ENCODE measurements at regions not wholly inside any gene's neighbourhood (a gene's known extent, or its start where the extent isn't known, plus 50 kb on each side); places are given as distances from the start of the nearest gene placed in this dataset.

GRCh38 chr1:22369294-22370189, 82.1 kb upstream of the ZBTB40 start:
- no peak overlapping the region for H3K4me3 Mint-ChIP-seq
- POLR2A ChIA-PET (ENCODE audit: partially characterized antibody): no interaction called here
- CTCF ChIA-PET (ENCODE audit: partially characterized antibody): no interaction called here
- intact Hi-C loops (cut with micrococcal nuclease): no loop called here
- H3K36me3 Mint-ChIP-seq: peaks cover 0 to 3% of the 10 kb centered on the region in 2 donors
- no peak for DNase-seq
- H3K4me1 ChIP-seq (ENCODE audit: insufficient read depth, low read length): no peaks in the 10 kb centered on the region
- H3K9me3 ChIP-seq (ENCODE audit: control insufficient read depth in 1 of 2, low read length in 2 of 2): no peaks in the 10 kb centered on the region
- no peaks in the 10 kb centered on the region for H3K27me3 ChIP-seq (ENCODE audit: insufficient read depth, low read length)
- H3K36me3 ChIP-seq (ENCODE audit: insufficient read depth, low read length): no peaks in the 10 kb centered on the region
- H3K27me3 Mint-ChIP-seq: peaks cover 14 to 16% of the 10 kb centered on the region in 2 donors
- no peak overlapping the region for H3K27ac Mint-ChIP-seq
- no peaks in the 10 kb centered on the region for H3K4me1 Mint-ChIP-seq
- no peak overlapping the region for H3K4me3 ChIP-seq (ENCODE audit: low read length in 2 of 2)
- H3K27ac ChIP-seq (ENCODE audit: low read depth, low read length): no peak overlapping the region
- H3K9me3 Mint-ChIP-seq: peaks cover 0 to 11% (median 3%) of the 10 kb centered on the region in 8 donors

- ChIA-PET POLR2A (ENCODE audit: partially characterized antibody) (no interaction called here), CTCF (ENCODE audit: partially characterized antibody) (no interaction called here)
- no peaks in the 10 kb centered on the region for H3K4me1 ChIP-seq (ENCODE audit: insufficient read depth, low read length)
- no peak for DNase-seq
- Mint-ChIP-seq H3K4me1 (no peaks in the 10 kb centered on the region), H3K27me3 (peaks cover 9 to 16% of the 10 kb centered on the region in 2 donors), H3K4me3 (no peak overlapping the region), H3K36me3 (peaks cover 0 to 3% of the 10 kb centered on the region in 2 donors), H3K9me3 (peaks cover 0 to 11% (median 3%) of the 10 kb centered on the region in 8 donors), H3K27ac (no peak overlapping the region)
- no peaks in the 10 kb centered on the region for H3K27me3 ChIP-seq (ENCODE audit: insufficient read depth, low read length)
- no peak overlapping the region for H3K4me3 ChIP-seq (ENCODE audit: low read length in 2 of 2)
- H3K36me3 ChIP-seq (ENCODE audit: insufficient read depth, low read length): no peaks in the 10 kb centered on the region
- H3K27ac ChIP-seq (ENCODE audit: low read depth, low read length): no peak overlapping the region
- intact Hi-C loops (cut with micrococcal nuclease): no loop called here
- no peaks in the 10 kb centered on the region for H3K9me3 ChIP-seq (ENCODE audit: control insufficient read depth in 1 of 2, low read length in 2 of 2)
These were observed 81.5 kb upstream of the ZBTB40 start for GRCh38 chr1:22370190-22370498.

GRCh38 chr1:22371408-22371807, 80.2 kb upstream of the ZBTB40 start:
- Mint-ChIP-seq H3K36me3 (peaks cover 0 to 3% of the 10 kb centered on the region in 2 donors), H3K4me1 (no peaks in the 10 kb centered on the region), H3K9me3 (peaks cover 0 to 11% (median 3%) of the 10 kb centered on the region in 8 donors), H3K27ac (no peak overlapping the region), H3K4me3 (no peak overlapping the region), H3K27me3 (peaks cover 10% of the 10 kb centered on the region in 2 donors)
- no peaks in the 10 kb centered on the region for H3K4me1 ChIP-seq (ENCODE audit: insufficient read depth, low read length)
- H3K4me3 ChIP-seq (ENCODE audit: low read length in 2 of 2): no peak overlapping the region
- no peak for DNase-seq
- no peaks in the 10 kb centered on the region for H3K36me3 ChIP-seq (ENCODE audit: insufficient read depth, low read length)
- H3K9me3 ChIP-seq (ENCODE audit: control insufficient read depth in 1 of 2, low read length in 2 of 2): no peaks in the 10 kb centered on the region
- ChIA-PET POLR2A (ENCODE audit: partially characterized antibody) (no interaction called here), CTCF (ENCODE audit: partially characterized antibody) (no interaction called here)
- no peak overlapping the region for H3K27ac ChIP-seq (ENCODE audit: low read depth, low read length)
- H3K27me3 ChIP-seq (ENCODE audit: insufficient read depth, low read length): no peaks in the 10 kb centered on the region
- intact Hi-C loops (cut with micrococcal nuclease): no loop called here

GRCh38 chr1:22373252-22373651, 78.4 kb upstream of the ZBTB40 start:
- Histone ChIP-seq H3K4me3 (ENCODE audit: low read length in 2 of 2) (no peak overlapping the region), H3K27ac (ENCODE audit: low read depth, low read length) (no peak overlapping the region), H3K9me3 (ENCODE audit: control insufficient read depth in 1 of 2, low read length in 2 of 2) (no peaks in the 10 kb centered on the region), H3K27me3 (ENCODE audit: insufficient read depth, low read length) (no peaks in the 10 kb centered on the region), H3K36me3 (ENCODE audit: insufficient read depth, low read length) (no peaks in the 10 kb centered on the region), H3K4me1 (ENCODE audit: insufficient read depth, low read length) (no peaks in the 10 kb centered on the region)
- Mint-ChIP-seq H3K4me3 (no peak overlapping the region), H3K36me3 (peaks cover 0 to 3% of the 10 kb centered on the region in 2 donors), H3K9me3 (peaks cover 0 to 11% (median 3%) of the 10 kb centered on the region in 8 donors), H3K27me3 (peaks cover 6% of the 10 kb centered on the region in 2 donors), H3K4me1 (no peaks in the 10 kb centered on the region), H3K27ac (no peak overlapping the region)
- no peak for DNase-seq
- POLR2A ChIA-PET (ENCODE audit: partially characterized antibody): no interaction called here
- intact Hi-C loops (cut with micrococcal nuclease): no loop called here
- CTCF ChIA-PET (ENCODE audit: partially characterized antibody): no interaction called here

GRCh38 chr1:22374001-22374400, 77.7 kb upstream of the ZBTB40 start:
- Histone ChIP-seq H3K9me3 (ENCODE audit: control insufficient read depth in 1 of 2, low read length in 2 of 2) (no peaks in the 10 kb centered on the region), H3K27ac (ENCODE audit: low read depth, low read length) (no peak overlapping the region), H3K4me1 (ENCODE audit: insufficient read depth, low read length) (no peaks in the 10 kb centered on the region), H3K27me3 (ENCODE audit: insufficient read depth, low read length) (no peaks in the 10 kb centered on the region), H3K4me3 (ENCODE audit: low read length in 2 of 2) (no peak overlapping the region), H3K36me3 (ENCODE audit: insufficient read depth, low read length) (no peaks in the 10 kb centered on the region)
- H3K4me1 Mint-ChIP-seq: no peaks in the 10 kb centered on the region
- intact Hi-C loops (cut with micrococcal nuclease): no loop called here
- H3K27ac Mint-ChIP-seq: no peak overlapping the region
- POLR2A ChIA-PET (ENCODE audit: partially characterized antibody): no interaction called here
- peaks cover 4 to 8% of the 10 kb centered on the region in 2 donors for H3K27me3 Mint-ChIP-seq
- CTCF ChIA-PET (ENCODE audit: partially characterized antibody): no interaction called here
- peaks cover 0 to 11% (median 3%) of the 10 kb centered on the region in 8 donors for H3K9me3 Mint-ChIP-seq
- peaks cover 0 to 3% of the 10 kb centered on the region in 2 donors for H3K36me3 Mint-ChIP-seq
- no peak for DNase-seq
- H3K4me3 Mint-ChIP-seq: no peak overlapping the region

GRCh38 chr1:22375601-22376000, 76.0 kb upstream of the ZBTB40 start:
- peaks cover 0 to 3% of the 10 kb centered on the region in 2 donors for H3K36me3 Mint-ChIP-seq
- no peaks in the 10 kb centered on the region for H3K36me3 ChIP-seq (ENCODE audit: insufficient read depth, low read length)
- CTCF ChIA-PET (ENCODE audit: partially characterized antibody): no interaction called here

GRCh38 chr1:22376001-22376400, 75.7 kb upstream of the ZBTB40 start:
- H3K27ac Mint-ChIP-seq: no peak overlapping the region
- H3K4me1 ChIP-seq (ENCODE audit: insufficient read depth, low read length): no peaks in the 10 kb centered on the region
- H3K4me1 Mint-ChIP-seq: no peaks in the 10 kb centered on the region
- peaks cover 0 to 3% of the 10 kb centered on the region in 2 donors for H3K36me3 Mint-ChIP-seq
- no peak overlapping the region for H3K4me3 Mint-ChIP-seq
- H3K27me3 Mint-ChIP-seq: peaks cover 6 to 8% of the 10 kb centered on the region in 2 donors
- H3K9me3 ChIP-seq (ENCODE audit: control insufficient read depth in 1 of 2, low read length in 2 of 2): no peaks in the 10 kb centered on the region
- POLR2A ChIA-PET (ENCODE audit: partially characterized antibody): no interaction called here
- intact Hi-C loops (cut with micrococcal nuclease): no loop called here
- peaks cover 4% of the 10 kb centered on the region for H3K27me3 ChIP-seq (ENCODE audit: insufficient read depth, low read length)
- no peaks in the 10 kb centered on the region for H3K36me3 ChIP-seq (ENCODE audit: insufficient read depth, low read length)
- H3K4me3 ChIP-seq (ENCODE audit: low read length in 2 of 2): no peak overlapping the region
- H3K27ac ChIP-seq (ENCODE audit: low read depth, low read length): no peak overlapping the region
- peaks cover 0 to 11% (median 2%) of the 10 kb centered on the region in 8 donors for H3K9me3 Mint-ChIP-seq
- DNase-seq: no peak
- CTCF ChIA-PET (ENCODE audit: partially characterized antibody): no interaction called here

More at GRCh38 chr1:22375601-22376000, 76.0 kb upstream of the ZBTB40 start:
- Histone ChIP-seq H3K27ac (ENCODE audit: low read depth, low read length) (no peak overlapping the region), H3K4me3 (ENCODE audit: low read length in 2 of 2) (no peak overlapping the region), H3K4me1 (ENCODE audit: insufficient read depth, low read length) (no peaks in the 10 kb centered on the region), H3K9me3 (ENCODE audit: control insufficient read depth in 1 of 2, low read length in 2 of 2) (no peaks in the 10 kb centered on the region), H3K27me3 (ENCODE audit: insufficient read depth, low read length) (peaks cover under 1% of the 10 kb centered on the region)
- H3K4me1 Mint-ChIP-seq: no peaks in the 10 kb centered on the region
- no peak for DNase-seq
- peaks cover 3 to 7% of the 10 kb centered on the region in 2 donors for H3K27me3 Mint-ChIP-seq
- intact Hi-C loops (cut with micrococcal nuclease): no loop called here
- H3K27ac Mint-ChIP-seq: no peak overlapping the region
- no peak overlapping the region for H3K4me3 Mint-ChIP-seq
- POLR2A ChIA-PET (ENCODE audit: partially characterized antibody): no interaction called here
- H3K9me3 Mint-ChIP-seq: peaks cover 0 to 11% (median 2%) of the 10 kb centered on the region in 8 donors

Measured in CD4-positive, alpha-beta memory T cell (primary cell).